H1 (cell line): ENCODE measurements at regions not wholly inside any gene's neighbourhood (a gene's known extent, or its start where the extent isn't known, plus 50 kb on each side); places are given as distances from the start of the nearest gene placed in this dataset.

Experiments used
- JUND ChIP-seq: IDR thresholded peaks from 2 replicates; pipeline ENCODE4 v1.6.1; 2011; ENCODE audit warnings: mild to moderate bottlenecking, improper control_type of control experiment, low read length
- KDM1A ChIP-seq: fragments of 200-600, 300-600 bp; sonication (generic); IDR thresholded peaks from 2 replicates; pipeline ENCODE4 v1.7.1; 2016; ENCODE audit warnings: mild to moderate bottlenecking, low read length, borderline replicate concordance
- MAX ChIP-seq: IDR thresholded peaks from 2 replicates; pipeline ENCODE4 v1.6.1; 2012; ENCODE audit warnings: inconsistent platforms
- NANOG ChIP-seq: IDR thresholded peaks from 2 replicates; pipeline ENCODE4 v1.6.1; 2011; ENCODE audit warnings: low read length, low read depth, mild to moderate bottlenecking, inconsistent platforms; ENCODE audit not compliant: insufficient read depth, poor library complexity, severe bottlenecking
- RFX5 ChIP-seq: IDR thresholded peaks from 2 replicates; pipeline ENCODE4 v1.6.1; 2011; ENCODE audit warnings: low read depth, low read length, improper control_type of control experiment, borderline replicate concordance
- SRF ChIP-seq: IDR thresholded peaks from 2 replicates; pipeline ENCODE4 v1.6.1; 2011; ENCODE audit warnings: mild to moderate bottlenecking, low read depth, low read length, moderate library complexity
- TEAD4 ChIP-seq: IDR thresholded peaks from 2 replicates; pipeline ENCODE4 v1.6.1; 2012; ENCODE audit warnings: low read depth, low read length, inconsistent platforms, mixed read lengths

GRCh38 chr3:16667633-16668032 is 62.4 kb upstream of the DAZL start:
- TF ChIP-seq NANOG, result no peak
- no peak for TF ChIP-seq JUND
- TF ChIP-seq KDM1A, result no peak
- TF ChIP-seq MAX, result no peak
- TF ChIP-seq TEAD4, result no peak
- TF ChIP-seq RFX5, result no peak
- TF ChIP-seq SRF, result no peak
